ENCODE measurements at regions not wholly inside any gene's neighbourhood (a gene's known extent, or its start where the extent isn't known, plus 50 kb on each side); places are given as distances from the start of the nearest gene placed in this dataset.

GRCh38 chr7:46397591-46397990, 476.5 kb upstream of the IGFBP3 start:
- TF ChIP-seq POLR2A (IDR thresholded peaks at IDR 0.05) (no peak), CTCF (IDR thresholded peaks at IDR 0.05) (no peak)
- H3K27ac ChIP-seq: no peak overlapping the region
- DNase-seq (no peak), ATAC-seq (no peak)
- H3K9me3 ChIP-seq: peaks cover 0 to 15% (median 0%) of the 10 kb centered on the region in 12 donors
- 74 to 83% (median 79%) methylated on average over 3 of the region's 3 CpGs for WGBS, 4 donors
- intact Hi-C loops (cut with DNase I): no loop called here
- no peaks in the 10 kb centered on the region for H3K4me1 ChIP-seq
- H3K4me3 ChIP-seq: no peak overlapping the region
- no peaks in the 10 kb centered on the region for H3K36me3 ChIP-seq
- no peaks in the 10 kb centered on the region for H3K27me3 ChIP-seq

GRCh38 chr7:46396481-46396880, 475.4 kb upstream of the IGFBP3 start:
- WGBS, 4 donors: 55 to 65% (median 56%) methylated on average over 7 of the region's 7 CpGs
- no peak for DNase-seq
- no peak for TF ChIP-seq CTCF (IDR thresholded peaks at IDR 0.05)
- no peak for TF ChIP-seq POLR2A (IDR thresholded peaks at IDR 0.05)
- no peak overlapping the region for H3K4me3 ChIP-seq
- no peak overlapping the region for H3K27ac ChIP-seq
- ATAC-seq: no peak
- no peaks in the 10 kb centered on the region for H3K36me3 ChIP-seq
- H3K27me3 ChIP-seq: no peaks in the 10 kb centered on the region
- peaks cover 0 to 8% (median 0%) of the 10 kb centered on the region in 12 donors for H3K9me3 ChIP-seq
- H3K4me1 ChIP-seq: peaks cover 0 to 10% (median under 1%) of the 10 kb centered on the region in 12 donors
- intact Hi-C loops (cut with DNase I): no loop called here

GRCh38 chr7:46393142-46393541, 472.1 kb upstream of the IGFBP3 start:
- Histone ChIP-seq H3K4me1 (peaks cover 0 to 13% (median 5%) of the 10 kb centered on the region in 12 donors), H3K9me3 (no peaks in the 10 kb centered on the region), H3K36me3 (no peaks in the 10 kb centered on the region), H3K27ac (no peak overlapping the region), H3K4me3 (no peak overlapping the region), H3K27me3 (no peaks in the 10 kb centered on the region)
- ATAC-seq (peak in 2 of 4 donors; percentile 39 to 53), DNase-seq (peak in 1 of 5 donors; percentile 25)
- WGBS, 4 donors: 82 to 87% (median 86%) methylated on average over 3 of the region's 3 CpGs
- no peak for TF ChIP-seq CTCF (IDR thresholded peaks at IDR 0.05)
- no peak for TF ChIP-seq POLR2A (IDR thresholded peaks at IDR 0.05)
- intact Hi-C loops (cut with DNase I): no loop called here

GRCh38 chr7:46391231-46392201, 470.4 kb upstream of the IGFBP3 start:
- Histone ChIP-seq H3K4me1 (peaks cover 0 to 13% (median 5%) of the 10 kb centered on the region in 12 donors), H3K27me3 (no peaks in the 10 kb centered on the region), H3K27ac (no peak overlapping the region), H3K9me3 (no peaks in the 10 kb centered on the region), H3K36me3 (no peaks in the 10 kb centered on the region), H3K4me3 (no peak overlapping the region)
- intact Hi-C loops (cut with DNase I): no loop called here
- no peak for TF ChIP-seq POLR2A (IDR thresholded peaks at IDR 0.05)
- TF ChIP-seq CTCF (IDR thresholded peaks at IDR 0.05): no peak
- ATAC-seq: no peak
- DNase-seq: no peak
- WGBS, 4 donors: 42 to 49% (median 44%) methylated on average over 5 of the region's 5 CpGs

Data from heart left ventricle (tissue), 16 donors.